Suprapubic skin (tissue), 4 donors: ENCODE measurements at regions not wholly inside any gene's neighbourhood (a gene's known extent, or its start where the extent isn't known, plus 50 kb on each side); places are given as distances from the start of the nearest gene placed in this dataset.

ENCODE experiments used
- POLR2A ChIP-seq, 2 donors: fragments of 450-650 bp; IDR thresholded peaks; one replicate each; pipeline ENCODE4 v1.6.1; 2017; ENCODE audit warnings: antibody characterized with exemption in 2 of 2, mild to moderate bottlenecking in 2 of 2, moderate library complexity in 2 of 2
- POLR2AphosphoS5 ChIP-seq, 3 donors: sonication (generic); formaldehyde crosslinking; IDR thresholded peaks; one replicate each; pipeline ENCODE4 v1.6.1; 2017; ENCODE audit warnings: antibody characterized with exemption in 3 of 3
- TF ChIP-seq, protein P1 (sequence below), 2 donors: fragments of 200-600 bp in 1 of 2; fragments of 450-650 bp in 1 of 2; sonication (generic) in 1 of 2; IDR thresholded peaks; one replicate each; pipeline ENCODE4 v1.5.1; 2016 to 2019; ENCODE audit warnings: antibody characterized with exemption in 2 of 2, mild to moderate bottlenecking in 1 of 2, moderate library complexity in 1 of 2

GRCh38 chr2:176642074-176642473, 372.8 kb downstream of the MTX2 start:
- TF ChIP-seq POLR2A (IDR thresholded peaks at IDR 0.05) (no peak), POLR2AphosphoS5 (IDR thresholded peaks at IDR 0.05) (no peak)
- TF ChIP-seq, protein P1, sequence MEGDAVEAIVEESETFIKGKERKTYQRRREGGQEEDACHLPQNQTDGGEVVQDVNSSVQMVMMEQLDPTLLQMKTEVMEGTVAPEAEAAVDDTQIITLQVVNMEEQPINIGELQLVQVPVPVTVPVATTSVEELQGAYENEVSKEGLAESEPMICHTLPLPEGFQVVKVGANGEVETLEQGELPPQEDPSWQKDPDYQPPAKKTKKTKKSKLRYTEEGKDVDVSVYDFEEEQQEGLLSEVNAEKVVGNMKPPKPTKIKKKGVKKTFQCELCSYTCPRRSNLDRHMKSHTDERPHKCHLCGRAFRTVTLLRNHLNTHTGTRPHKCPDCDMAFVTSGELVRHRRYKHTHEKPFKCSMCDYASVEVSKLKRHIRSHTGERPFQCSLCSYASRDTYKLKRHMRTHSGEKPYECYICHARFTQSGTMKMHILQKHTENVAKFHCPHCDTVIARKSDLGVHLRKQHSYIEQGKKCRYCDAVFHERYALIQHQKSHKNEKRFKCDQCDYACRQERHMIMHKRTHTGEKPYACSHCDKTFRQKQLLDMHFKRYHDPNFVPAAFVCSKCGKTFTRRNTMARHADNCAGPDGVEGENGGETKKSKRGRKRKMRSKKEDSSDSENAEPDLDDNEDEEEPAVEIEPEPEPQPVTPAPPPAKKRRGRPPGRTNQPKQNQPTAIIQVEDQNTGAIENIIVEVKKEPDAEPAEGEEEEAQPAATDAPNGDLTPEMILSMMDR (IDR thresholded peaks at IDR 0.05): no peak
